GM18517 (cell line): ENCODE measurements at regions not wholly inside any gene's neighbourhood (a gene's known extent, or its start where the extent isn't known, plus 50 kb on each side); places are given as distances from the start of the nearest gene placed in this dataset.

Source experiments
- ATAC-seq: cut with Tn5 transposase; IDR thresholded peaks from one replicate; pipeline ENCODE4 v1.9.1; 2021; ENCODE audit warnings: mild to moderate bottlenecking, moderate library complexity; ENCODE audit not compliant: unreplicated experiment

- no peak for ATAC-seq
Observed at GRCh38 chr6:125534430-125535263, 214.8 kb upstream of the HEY2 start.

- no peak for ATAC-seq
Observed at GRCh38 chr6:125537090-125537489, 212.3 kb upstream of the HEY2 start.

- no peak for ATAC-seq
Observed at GRCh38 chr6:125539892-125540291, 209.5 kb upstream of the HEY2 start.

GRCh38 chr6:125544819-125545218 is 204.6 kb upstream of the HEY2 start:
- ATAC-seq = no peak

GRCh38 chr6:125546841-125547251 is 202.6 kb upstream of the HEY2 start:
- ATAC-seq = no peak

GRCh38 chr6:125547381-125547780 is 202.1 kb upstream of the HEY2 start:
- ATAC-seq = no peak

GRCh38 chr6:125549202-125549884 is 200.1 kb upstream of the HEY2 start:
- ATAC-seq = no peak

GRCh38 chr6:125550892-125551291 is 198.5 kb upstream of the HEY2 start:
- ATAC-seq = no peak

- ATAC-seq = no peak
Observed at GRCh38 chr6:125552819-125553218, 196.6 kb upstream of the HEY2 start.

GRCh38 chr6:125554456-125554855 is 195.0 kb upstream of the HEY2 start:
- no peak for ATAC-seq

GRCh38 chr6:125558241-125558843 is 191.1 kb upstream of the HEY2 start:
- no peak for ATAC-seq

- no peak for ATAC-seq
Observed at GRCh38 chr6:125558907-125559306, 190.5 kb upstream of the HEY2 start.

- no peak for ATAC-seq
Observed at GRCh38 chr6:125562156-125562555, 187.3 kb upstream of the HEY2 start.

GRCh38 chr6:125564941-125565340 is 184.5 kb upstream of the HEY2 start:
- no peak for ATAC-seq

GRCh38 chr6:125567407-125567806 is 182.0 kb upstream of the HEY2 start:
- ATAC-seq = no peak

GRCh38 chr6:125568609-125569008 is 180.8 kb upstream of the HEY2 start:
- no peak for ATAC-seq

GRCh38 chr6:125570526-125570925 is 178.9 kb upstream of the HEY2 start:
- no peak for ATAC-seq

- ATAC-seq = no peak
Observed at GRCh38 chr6:125571207-125571755, 178.2 kb upstream of the HEY2 start.

GRCh38 chr6:125574604-125575003 is 174.8 kb upstream of the HEY2 start:
- no peak for ATAC-seq

- no peak for ATAC-seq
Observed at GRCh38 chr6:125577124-125577662, 172.2 kb upstream of the HEY2 start.

GRCh38 chr6:125584468-125584939 is 164.9 kb upstream of the HEY2 start:
- ATAC-seq = no peak
